Mammary epithelial cell (primary cell): ENCODE measurements at regions not wholly inside any gene's neighbourhood (a gene's known extent, or its start where the extent isn't known, plus 50 kb on each side); places are given as distances from the start of the nearest gene placed in this dataset.

Experiments
- CTCF ChIP-seq, 2 donors: IDR thresholded peaks in 1 of 2; conservative IDR thresholded peaks in 1 of 2; 2 replicates each; pipeline ENCODE4 v1.5.1; 2011 to 2012; ENCODE audit warnings: inconsistent platforms in 2 of 2, low read length in 2 of 2, mild to moderate bottlenecking in 2 of 2, control low read depth in 1 of 2, low read depth in 1 of 2; ENCODE audit not compliant: insufficient read depth in 1 of 2; ENCODE audit errors: extremely low read depth in 1 of 2
- EZH2 ChIP-seq: IDR thresholded peaks from 2 replicates; pipeline ENCODE4 v1.6.1; 2012; ENCODE audit warnings: low read length, inconsistent platforms, borderline replicate concordance

GRCh38 chr1:83588140-83588539, 410.8 kb downstream of the TTLL7 start:
- TF ChIP-seq CTCF (conservative IDR thresholded peaks at IDR 0.05 in 1 of 2, IDR thresholded peaks at IDR 0.05 in 1 of 2; ENCODE audit: extremely low read depth in 1 of 2, insufficient read depth in 1 of 2, low read depth in 1 of 2, low read length in 2 of 2) (no peak), EZH2 (no peak)
